ENCODE measurements at regions not wholly inside any gene's neighbourhood (a gene's known extent, or its start where the extent isn't known, plus 50 kb on each side); places are given as distances from the start of the nearest gene placed in this dataset.

- TF ChIP-seq GATA3 (IDR thresholded peaks at IDR 0.05; ENCODE audit: low read depth, low read length) (no peak), GATA2 (IDR thresholded peaks at IDR 0.05; ENCODE audit: low read depth, low read length) (no peak)
These were observed 120.4 kb upstream of the FST start for GRCh38 chr5:53359916-53360517.

All from SH-SY5Y (cell line).